ENCODE measurements at regions not wholly inside any gene's neighbourhood (a gene's known extent, or its start where the extent isn't known, plus 50 kb on each side); places are given as distances from the start of the nearest gene placed in this dataset.

DNA sequence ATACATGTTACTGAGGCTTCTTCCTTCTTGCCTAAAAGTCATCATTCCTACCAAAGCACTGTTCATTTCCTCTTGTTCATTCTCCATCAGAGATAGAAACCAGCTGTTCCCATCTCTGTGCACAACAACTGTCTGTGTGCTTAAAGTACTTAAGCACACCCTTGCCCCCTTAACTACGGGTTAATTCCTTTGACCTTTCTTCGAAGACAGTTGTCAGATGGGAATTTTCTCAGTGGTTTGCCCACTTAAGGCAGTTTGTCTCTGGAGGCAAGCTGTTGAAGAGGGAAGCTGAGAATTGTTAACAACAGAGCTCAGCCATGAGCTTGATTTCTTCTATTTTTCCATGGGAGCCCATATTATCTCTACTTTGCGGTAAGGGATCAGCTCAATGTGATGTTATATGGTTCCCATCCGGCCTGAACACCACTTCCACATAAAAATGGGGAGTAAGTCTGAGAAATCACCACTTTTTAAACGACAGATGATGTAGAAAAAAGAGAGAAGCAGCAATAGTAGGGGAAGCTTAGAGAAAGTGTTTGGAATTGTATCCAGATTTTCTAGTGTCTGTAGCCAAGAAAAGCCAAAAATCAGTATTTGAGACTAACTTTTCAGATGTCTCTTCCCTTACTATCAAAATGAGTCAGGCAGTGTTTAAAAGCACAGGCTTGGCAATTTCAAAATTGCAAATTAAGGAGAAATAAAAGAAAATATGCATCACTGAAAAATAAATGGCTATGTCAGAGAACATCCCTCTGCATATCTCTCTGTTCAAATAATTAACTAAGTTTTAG, 194.4 kb downstream of the SLIT2 start:
- TF ChIP-seq, protein P1, sequence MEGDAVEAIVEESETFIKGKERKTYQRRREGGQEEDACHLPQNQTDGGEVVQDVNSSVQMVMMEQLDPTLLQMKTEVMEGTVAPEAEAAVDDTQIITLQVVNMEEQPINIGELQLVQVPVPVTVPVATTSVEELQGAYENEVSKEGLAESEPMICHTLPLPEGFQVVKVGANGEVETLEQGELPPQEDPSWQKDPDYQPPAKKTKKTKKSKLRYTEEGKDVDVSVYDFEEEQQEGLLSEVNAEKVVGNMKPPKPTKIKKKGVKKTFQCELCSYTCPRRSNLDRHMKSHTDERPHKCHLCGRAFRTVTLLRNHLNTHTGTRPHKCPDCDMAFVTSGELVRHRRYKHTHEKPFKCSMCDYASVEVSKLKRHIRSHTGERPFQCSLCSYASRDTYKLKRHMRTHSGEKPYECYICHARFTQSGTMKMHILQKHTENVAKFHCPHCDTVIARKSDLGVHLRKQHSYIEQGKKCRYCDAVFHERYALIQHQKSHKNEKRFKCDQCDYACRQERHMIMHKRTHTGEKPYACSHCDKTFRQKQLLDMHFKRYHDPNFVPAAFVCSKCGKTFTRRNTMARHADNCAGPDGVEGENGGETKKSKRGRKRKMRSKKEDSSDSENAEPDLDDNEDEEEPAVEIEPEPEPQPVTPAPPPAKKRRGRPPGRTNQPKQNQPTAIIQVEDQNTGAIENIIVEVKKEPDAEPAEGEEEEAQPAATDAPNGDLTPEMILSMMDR (conservative IDR thresholded peaks at IDR 0.05) = no peak
- no peak overlapping the region for H3K27ac ChIP-seq

DNA sequence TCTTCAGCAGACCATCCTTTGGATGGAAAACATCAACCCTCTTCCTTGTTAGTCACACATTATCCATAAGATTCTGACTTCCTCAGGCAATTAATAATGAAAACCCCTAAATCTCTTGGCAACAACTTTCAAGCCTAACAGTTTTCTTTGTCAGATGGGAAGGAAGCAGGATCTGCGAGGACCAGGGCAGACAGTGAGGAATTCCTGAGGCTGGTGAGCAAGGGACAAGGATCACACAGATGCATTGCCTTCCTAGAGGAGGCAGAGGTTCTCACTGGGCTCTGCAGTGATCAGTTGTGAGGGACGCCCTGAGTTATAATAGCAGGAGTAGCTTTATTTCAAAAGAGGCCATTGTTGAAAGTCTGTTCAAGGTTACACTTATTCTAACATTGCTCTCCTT, 195.4 kb downstream of the SLIT2 start:
- H3K27ac ChIP-seq = no peak overlapping the region
- TF ChIP-seq, protein P1 (conservative IDR thresholded peaks at IDR 0.05) = no peak

DNA sequence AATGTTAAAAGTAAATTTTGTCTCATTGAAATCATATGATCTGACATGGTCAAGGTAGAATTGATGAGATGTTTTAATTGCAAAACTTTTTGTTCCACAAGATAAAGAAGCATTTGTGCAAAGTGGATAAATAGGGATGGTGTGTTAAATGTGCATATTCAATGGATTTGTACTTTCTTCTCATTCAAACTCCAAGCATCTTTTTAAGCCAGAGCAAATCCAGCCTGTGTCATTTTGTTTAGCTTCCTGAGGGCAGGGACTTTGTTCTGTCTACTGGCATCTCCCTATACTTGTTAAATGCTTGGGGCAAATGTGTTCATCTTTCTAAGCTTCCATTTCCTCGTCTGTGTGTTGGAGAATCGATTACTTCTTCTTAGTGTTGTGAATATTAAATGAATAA, 200.3 kb downstream of the SLIT2 start:
- no peak overlapping the region for H3K27ac ChIP-seq
- TF ChIP-seq, protein P1 (conservative IDR thresholded peaks at IDR 0.05) = no peak

DNA sequence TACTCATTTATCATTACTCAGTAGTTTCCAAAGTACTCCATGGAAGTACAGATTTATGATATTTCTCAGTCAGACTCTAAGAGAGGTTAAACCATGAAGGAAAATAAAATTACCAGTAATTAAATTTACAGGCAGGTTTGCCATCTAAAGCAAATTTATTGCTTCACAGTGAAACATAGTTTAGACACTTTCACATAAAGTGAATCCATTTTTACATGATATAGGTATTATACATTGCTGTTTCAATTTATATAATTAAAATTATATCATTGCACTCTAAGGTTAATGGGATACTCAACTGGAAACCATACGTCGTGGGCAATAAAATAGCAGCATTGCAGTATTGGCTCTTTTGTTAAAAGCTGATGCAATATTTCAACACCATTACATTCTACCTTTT, 202.8 kb downstream of the SLIT2 start:
- no peak overlapping the region for H3K27ac ChIP-seq
- TF ChIP-seq, protein P1 (conservative IDR thresholded peaks at IDR 0.05) = no peak

DNA sequence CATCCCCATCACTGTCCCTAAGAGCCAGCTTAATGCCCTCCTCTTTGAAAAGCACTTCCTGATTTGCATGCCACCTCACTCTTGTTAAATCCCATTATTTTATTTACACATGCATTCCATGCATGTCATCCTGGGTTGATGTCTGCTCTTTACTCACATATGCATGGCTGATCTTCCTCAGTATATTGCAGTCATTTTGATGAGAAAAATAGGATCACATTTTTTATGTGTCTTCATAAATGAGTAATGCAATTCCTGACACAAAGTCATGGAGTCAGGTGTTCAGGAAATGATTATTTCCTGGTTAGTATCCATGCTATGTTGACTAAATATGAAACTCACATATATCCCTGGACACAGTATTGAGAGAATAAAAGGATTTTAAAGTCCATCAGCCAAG, 204.7 kb downstream of the SLIT2 start:
- TF ChIP-seq, protein P1 (conservative IDR thresholded peaks at IDR 0.05) = no peak
- H3K27ac ChIP-seq = no peak overlapping the region

DNA sequence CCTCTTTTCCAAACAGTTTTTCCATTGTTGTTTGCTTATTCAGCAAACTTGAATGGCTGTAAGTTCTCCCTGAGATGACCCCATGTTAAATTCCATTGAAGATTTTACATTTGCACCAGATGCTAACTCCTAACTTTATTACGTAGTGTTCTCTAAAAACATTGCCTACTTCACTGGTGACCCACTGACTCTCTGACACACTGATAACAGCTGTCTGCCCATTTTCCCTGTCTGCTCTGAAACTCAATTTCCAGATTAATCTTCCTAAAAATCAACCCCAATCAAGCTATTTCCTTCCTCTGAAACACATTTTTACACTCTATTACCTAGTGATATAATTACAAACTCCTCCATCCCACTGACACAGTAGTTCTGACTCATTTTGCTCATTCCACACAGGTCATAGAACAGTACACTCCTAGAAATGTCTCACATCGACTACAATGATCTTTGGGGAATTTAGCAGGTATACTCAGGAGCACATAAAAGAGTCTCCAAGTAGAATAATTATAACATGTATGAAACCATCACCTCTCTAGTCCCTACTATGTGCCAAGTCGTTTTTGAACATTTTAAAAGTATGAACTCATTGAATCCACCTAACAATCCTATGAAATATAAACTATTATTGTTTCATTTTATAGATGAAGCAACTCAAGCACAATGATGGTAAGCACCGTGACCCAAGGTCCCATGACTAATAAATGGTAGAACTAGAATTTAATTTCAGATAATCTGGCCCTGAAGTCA, 210.9 kb downstream of the SLIT2 start:
- TF ChIP-seq, protein P1 (conservative IDR thresholded peaks at IDR 0.05) = no peak

DNA sequence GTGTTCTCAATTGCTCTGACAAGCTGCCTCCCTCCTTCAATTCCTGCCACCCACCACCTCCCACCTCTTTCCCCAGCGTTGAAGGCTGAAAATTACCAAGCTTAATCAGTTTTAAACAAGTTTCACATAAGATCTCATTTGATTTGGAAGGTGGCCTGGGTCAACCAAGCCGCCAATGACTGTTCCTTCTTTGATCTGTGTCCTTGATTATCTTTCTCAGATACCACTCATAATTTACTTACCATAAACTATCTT, 211.4 kb downstream of the SLIT2 start:
- TF ChIP-seq, protein P1 (conservative IDR thresholded peaks at IDR 0.05) = no peak
- no peak overlapping the region for H3K27ac ChIP-seq

More for the DNA sequence above, 210.9 kb downstream of the SLIT2 start:
- H3K27ac ChIP-seq = no peak overlapping the region

Data from VCaP (cell line).